SJCRH30 (cell line): ENCODE measurements at regions not wholly inside any gene's neighbourhood (a gene's known extent, or its start where the extent isn't known, plus 50 kb on each side); places are given as distances from the start of the nearest gene placed in this dataset.
"Not testable (repeated sequence)": the region's sequence is repeated elsewhere in the genome, so short reads cannot be mapped to it uniquely, and the experiment has no call there.

Experiments used
- DNase-seq, 2 experiments: peaks; one replicate each; pipeline ENCODE4 v3.0.0-alpha.2; 2015 to 2020
- H3K27ac ChIP-seq: fragments of 250-450 bp; sonication (Bioruptor Pico); 2 replicates; pipeline ENCODE4 v1.5.1; 2020; ENCODE audit warnings: mild to moderate bottlenecking, moderate library complexity
- H3K27me3 ChIP-seq: fragments of 250-450 bp; sonication (Bioruptor Pico); 2 replicates; pipeline ENCODE4 v1.5.1; 2020; ENCODE audit warnings: mild to moderate bottlenecking, moderate library complexity
- H3K36me3 ChIP-seq: fragments of 250-450 bp; sonication (Bioruptor Pico); 2 replicates; pipeline ENCODE4 v1.5.1; 2020; ENCODE audit warnings: mild to moderate bottlenecking, moderate library complexity
- H3K4me1 ChIP-seq: fragments of 250-450 bp; sonication (Bioruptor Pico); 2 replicates; pipeline ENCODE4 v1.5.1; 2020; ENCODE audit warnings: mild to moderate bottlenecking, moderate library complexity
- H3K4me3 ChIP-seq: fragments of 250-450 bp; sonication (Bioruptor Pico); 2 replicates; pipeline ENCODE4 v1.5.1; 2020; ENCODE audit warnings: mild to moderate bottlenecking, moderate library complexity
- H3K9me3 ChIP-seq: fragments of 250-450 bp; sonication (Bioruptor Pico); replicated peaks from 2 replicates; pipeline ENCODE4 v1.5.1; 2020; ENCODE audit warnings: mild to moderate bottlenecking, moderate library complexity

- H3K27ac ChIP-seq, result no peak overlapping the region
- H3K36me3 ChIP-seq, result no peaks in the 10 kb centered on the region; the same call in 1 of the 2 replicates
- H3K9me3 ChIP-seq, result no peaks in the 10 kb centered on the region
- H3K4me1 ChIP-seq, result peaks cover 26% of the 10 kb centered on the region
- no peaks in the 10 kb centered on the region for H3K27me3 ChIP-seq
- H3K4me3 ChIP-seq, result no peak overlapping the region
- no peak for DNase-seq
These were observed 188.8 kb downstream of the BLID start for GRCh38 chr11:121927097-121927785.

GRCh38 chr11:121924191-121924590, 191.8 kb downstream of the BLID start:
- no peak for DNase-seq
- H3K27me3 ChIP-seq, result no peaks in the 10 kb centered on the region
- H3K36me3 ChIP-seq, result no peaks in the 10 kb centered on the region; the same call in 1 of the 2 replicates
- no peaks in the 10 kb centered on the region for H3K9me3 ChIP-seq
- H3K4me1 ChIP-seq, result peaks cover 20% of the 10 kb centered on the region
- H3K4me3 ChIP-seq, result no peak overlapping the region
- no peak overlapping the region for H3K27ac ChIP-seq

- no peak for DNase-seq
- Histone ChIP-seq H3K27me3 (no peaks in the 10 kb centered on the region), H3K4me3 (no peak overlapping the region), H3K9me3 (no peaks in the 10 kb centered on the region), H3K27ac (no peak overlapping the region), H3K36me3 (no peaks in the 10 kb centered on the region), H3K4me1 (peaks cover 6% of the 10 kb centered on the region; the same call in 1 of the 2 replicates)
These were observed 198.5 kb downstream of the BLID start for GRCh38 chr11:121917482-121917881.

DNA sequence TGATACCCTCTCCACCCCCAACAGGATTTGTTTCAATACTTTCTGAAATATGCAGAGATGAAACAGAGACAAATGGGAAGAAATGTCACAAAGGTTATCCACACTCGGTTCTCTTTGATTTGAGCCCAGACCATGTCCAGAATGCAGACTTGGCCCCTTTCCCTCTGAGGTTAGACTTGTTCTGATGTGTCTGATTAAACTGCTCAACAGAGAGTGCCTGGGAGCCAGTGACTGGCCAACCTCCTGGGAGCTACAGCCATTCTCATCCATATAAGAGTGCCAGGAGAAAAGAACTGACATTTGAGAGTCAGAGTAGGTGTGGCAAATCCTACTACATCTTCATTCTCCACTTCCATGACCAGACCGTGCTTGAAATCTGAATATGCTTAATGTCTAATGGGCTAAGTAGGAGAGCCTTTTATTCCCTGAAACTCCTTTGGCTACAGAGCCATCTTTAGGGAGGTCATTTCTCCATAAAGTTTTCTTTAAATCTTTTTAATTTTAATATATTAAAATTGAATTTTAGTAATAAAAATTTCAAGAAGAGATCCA, 201.4 kb downstream of the BLID start:
- Histone ChIP-seq H3K4me1 (0 out of 2 replicates have a peak, but pooled peaks cover under 1% of the 10 kb centered on the region), H3K4me3 (no peak overlapping the region), H3K9me3 (no peaks in the 10 kb centered on the region), H3K36me3 (no peaks in the 10 kb centered on the region), H3K27ac (no peak overlapping the region), H3K27me3 (no peaks in the 10 kb centered on the region)
- no peak for DNase-seq

- Histone ChIP-seq H3K9me3 (peaks cover 4% of the 10 kb centered on the region; the same call in 1 of the 2 replicates), H3K4me3 (no peak overlapping the region), H3K27ac (no peak overlapping the region), H3K27me3 (no peaks in the 10 kb centered on the region), H3K36me3 (peaks cover 8% of the 10 kb centered on the region), H3K4me1 (peaks cover 3% of the 10 kb centered on the region; the same call in 1 of the 2 replicates)
- no peak for DNase-seq
These were observed 206.4 kb downstream of the BLID start for GRCh38 chr11:121909596-121909995.

- peaks cover 3% of the 10 kb centered on the region; the same call in 1 of the 2 replicates for H3K4me1 ChIP-seq
- H3K9me3 ChIP-seq, result peaks cover 4% of the 10 kb centered on the region; the same call in 1 of the 2 replicates
- no peak for DNase-seq
- no peak overlapping the region for H3K4me3 ChIP-seq
- no peak overlapping the region for H3K27ac ChIP-seq
- peaks cover 8% of the 10 kb centered on the region for H3K36me3 ChIP-seq
- H3K27me3 ChIP-seq, result no peaks in the 10 kb centered on the region
These were observed 208.6 kb downstream of the BLID start for GRCh38 chr11:121907379-121907778.

DNA sequence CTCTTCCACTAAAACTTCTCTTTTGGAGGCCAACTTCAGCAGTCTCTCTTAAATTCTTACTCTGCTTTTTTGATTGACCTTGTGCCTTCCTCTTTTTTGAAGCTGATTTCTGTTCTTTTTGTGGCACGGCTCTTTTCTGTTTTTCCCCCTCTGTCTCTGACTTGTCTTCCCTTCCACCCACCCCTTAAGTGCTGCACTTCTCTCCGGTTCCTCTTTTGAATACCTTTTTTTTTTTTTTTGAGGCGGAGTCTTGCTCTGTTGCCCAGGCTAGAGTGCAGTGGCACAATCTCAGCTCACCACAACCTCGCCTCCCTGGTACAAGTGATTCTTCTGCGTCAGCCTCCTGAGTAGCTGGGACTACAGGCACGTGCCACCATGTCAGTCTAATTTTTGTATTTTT, 211.9 kb downstream of the BLID start:
- no peak overlapping the region for H3K27ac ChIP-seq
- peaks cover 8% of the 10 kb centered on the region for H3K36me3 ChIP-seq
- peaks cover 3% of the 10 kb centered on the region; the same call in 1 of the 2 replicates for H3K4me1 ChIP-seq
- no peak overlapping the region for H3K4me3 ChIP-seq
- DNase-seq, result no peak
- no peaks in the 10 kb centered on the region for H3K27me3 ChIP-seq
- H3K9me3 ChIP-seq, result peaks cover 4% of the 10 kb centered on the region; the same call in 1 of the 2 replicates

DNA sequence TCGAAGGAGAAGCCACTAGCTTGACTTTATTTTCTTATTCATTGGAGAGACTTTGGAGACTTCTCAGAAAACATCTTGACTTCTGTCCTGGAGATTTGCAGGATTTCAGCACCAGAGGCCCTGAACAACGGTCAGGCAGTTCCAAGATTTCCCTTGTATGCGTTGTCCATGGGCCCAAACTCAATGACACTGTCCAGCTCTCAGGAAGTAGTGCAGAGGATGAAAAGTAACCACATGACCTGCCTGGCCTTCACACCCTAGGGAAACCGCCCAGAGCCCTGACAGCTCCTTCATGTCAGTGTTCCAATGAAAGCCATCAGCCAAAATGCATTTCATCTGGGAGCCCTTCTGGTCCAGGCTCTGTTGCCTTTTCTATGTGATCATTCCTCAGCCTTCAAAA, 214.1 kb downstream of the BLID start:
- DNase-seq, result no peak
- Histone ChIP-seq H3K27ac (no peak overlapping the region), H3K4me1 (peaks cover 3% of the 10 kb centered on the region; the same call in 1 of the 2 replicates), H3K4me3 (no peak overlapping the region), H3K9me3 (peaks cover 4% of the 10 kb centered on the region; the same call in 1 of the 2 replicates), H3K27me3 (no peaks in the 10 kb centered on the region), H3K36me3 (peaks cover 8% of the 10 kb centered on the region)

- not testable (repeated sequence) for H3K4me1 ChIP-seq, H3K27me3 ChIP-seq, H3K27ac ChIP-seq, H3K4me3 ChIP-seq, H3K36me3 ChIP-seq, H3K9me3 ChIP-seq, DNase-seq
These were observed 214.6 kb downstream of the BLID start for GRCh38 chr11:121901417-121901816.

GRCh38 chr11:121899520-121899919, 216.5 kb downstream of the BLID start:
- H3K9me3 ChIP-seq, result no peaks in the 10 kb centered on the region
- no peaks in the 10 kb centered on the region for H3K4me1 ChIP-seq
- peaks cover 3% of the 10 kb centered on the region; the same call in 1 of the 2 replicates for H3K36me3 ChIP-seq
- H3K27ac ChIP-seq, result no peak overlapping the region
- no peak for DNase-seq
- no peaks in the 10 kb centered on the region for H3K27me3 ChIP-seq
- no peak overlapping the region for H3K4me3 ChIP-seq

DNA sequence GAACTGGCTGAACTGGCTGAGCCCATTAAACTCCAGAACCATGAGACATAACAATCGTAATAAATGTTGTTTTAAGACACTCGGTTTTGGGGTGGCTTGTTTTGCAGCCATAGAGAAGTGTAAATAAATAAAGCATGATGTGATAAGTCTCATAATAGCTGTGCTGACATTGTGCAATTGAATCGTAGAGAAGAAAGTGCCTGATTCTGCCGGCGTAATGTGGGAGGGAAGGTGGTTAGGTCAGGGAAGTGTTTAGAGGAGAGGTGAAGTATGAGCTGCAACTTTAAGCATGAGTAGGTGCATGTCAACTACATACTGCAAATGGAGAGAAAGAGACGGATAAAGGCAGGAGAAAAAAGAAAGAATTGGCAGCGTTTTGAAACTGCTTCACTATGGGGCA, 217.1 kb downstream of the BLID start:
- DNase-seq, result no peak
- H3K4me3 ChIP-seq, result no peak overlapping the region
- no peak overlapping the region for H3K27ac ChIP-seq
- no peaks in the 10 kb centered on the region for H3K27me3 ChIP-seq
- H3K4me1 ChIP-seq, result peaks cover 1% of the 10 kb centered on the region
- H3K36me3 ChIP-seq, result peaks cover 3% of the 10 kb centered on the region; the same call in 1 of the 2 replicates
- H3K9me3 ChIP-seq, result no peaks in the 10 kb centered on the region

GRCh38 chr11:121895919-121896318, 220.1 kb downstream of the BLID start:
- no peak overlapping the region for H3K27ac ChIP-seq
- peaks cover under 1% of the 10 kb centered on the region; the same call in 1 of the 2 replicates for H3K36me3 ChIP-seq
- peaks cover 29% of the 10 kb centered on the region for H3K4me1 ChIP-seq
- H3K27me3 ChIP-seq, result no peaks in the 10 kb centered on the region
- H3K4me3 ChIP-seq, result no peak overlapping the region
- H3K9me3 ChIP-seq, result no peaks in the 10 kb centered on the region
- DNase-seq, result no peak

- no peak overlapping the region for H3K27ac ChIP-seq
- no peaks in the 10 kb centered on the region for H3K36me3 ChIP-seq
- peaks cover 41% of the 10 kb centered on the region for H3K4me1 ChIP-seq
- no peaks in the 10 kb centered on the region for H3K9me3 ChIP-seq
- no peaks in the 10 kb centered on the region for H3K27me3 ChIP-seq
- DNase-seq, result no peak
- H3K4me3 ChIP-seq, result no peak overlapping the region
These were observed 221.4 kb downstream of the BLID start for GRCh38 chr11:121894581-121894980.

DNA sequence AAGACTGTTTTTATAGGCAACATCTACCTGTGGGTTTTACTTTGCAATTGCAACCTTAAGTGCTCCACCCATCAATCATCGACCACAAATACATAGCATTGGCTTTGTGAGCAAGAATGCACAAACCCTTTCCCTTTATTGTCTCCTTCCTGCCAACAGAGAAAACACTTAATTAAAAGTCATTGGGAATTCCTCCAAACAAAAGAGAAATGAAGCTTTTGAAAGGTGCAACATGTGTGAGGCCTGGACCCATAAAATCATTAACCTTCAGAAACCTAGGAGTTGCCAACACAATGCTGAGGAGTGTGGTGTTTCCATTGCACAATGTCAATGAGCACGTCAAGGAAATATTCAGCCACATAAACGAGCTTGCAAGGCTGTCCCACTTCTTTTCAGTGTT, 223.2 kb downstream of the BLID start:
- H3K4me1 ChIP-seq, result peaks cover 41% of the 10 kb centered on the region
- no peaks in the 10 kb centered on the region for H3K9me3 ChIP-seq
- DNase-seq, result no peak
- H3K27ac ChIP-seq, result peak overlapping the region; percentile 69
- H3K4me3 ChIP-seq, result no peak overlapping the region
- H3K36me3 ChIP-seq, result no peaks in the 10 kb centered on the region
- no peaks in the 10 kb centered on the region for H3K27me3 ChIP-seq

DNA sequence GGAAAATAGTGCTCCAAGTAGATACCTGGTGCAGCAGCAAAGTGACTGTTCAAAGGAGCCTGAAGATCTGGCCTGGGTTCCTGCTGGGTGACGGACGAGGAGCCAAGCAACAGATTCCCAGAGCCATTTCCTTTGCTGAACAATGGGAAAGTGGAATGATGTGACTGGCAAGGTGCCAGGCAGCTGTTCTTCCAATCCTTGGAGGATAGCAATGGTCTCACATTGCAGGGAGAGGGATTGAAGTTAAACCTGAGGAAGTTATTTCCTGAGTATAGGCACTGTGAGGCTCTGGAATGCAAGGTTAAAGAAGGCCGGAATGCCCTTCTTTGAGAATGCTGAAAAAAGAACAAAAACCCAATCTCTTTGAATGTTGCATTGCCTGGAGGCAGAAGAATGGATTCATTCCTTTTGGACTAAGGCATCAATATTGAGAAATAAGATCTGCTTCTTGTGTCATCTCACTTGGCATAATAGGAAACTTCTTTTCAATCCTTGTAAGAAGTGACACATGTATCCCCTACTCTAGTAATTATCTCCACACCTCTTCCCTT, 223.8 kb downstream of the BLID start:
- peaks cover 41% of the 10 kb centered on the region for H3K4me1 ChIP-seq
- H3K27ac ChIP-seq, result peak overlapping the region; percentile 69
- no peaks in the 10 kb centered on the region for H3K27me3 ChIP-seq
- H3K9me3 ChIP-seq, result no peaks in the 10 kb centered on the region
- peak; percentile 94 to 98 for DNase-seq
- no peaks in the 10 kb centered on the region for H3K36me3 ChIP-seq
- H3K4me3 ChIP-seq, result no peak overlapping the region
